Right lobe of liver (tissue), 4 donors: ENCODE measurements at regions not wholly inside any gene's neighbourhood (a gene's known extent, or its start where the extent isn't known, plus 50 kb on each side); places are given as distances from the start of the nearest gene placed in this dataset.

Experiments used
- POLR2A ChIP-seq: fragments of 450-650 bp; IDR thresholded peaks from one replicate; pipeline ENCODE4 v1.6.1; 2017; ENCODE audit warnings: antibody characterized with exemption, mild to moderate bottlenecking
- TF ChIP-seq, protein P1 (sequence below), 4 donors: fragments of 200-600 bp in 3 of 4; fragments of 450-650 bp in 1 of 4; IDR thresholded peaks; one replicate each; pipeline versions ENCODE4 v1.5.1 to v1.8.0; 2016 to 2022; ENCODE audit warnings: antibody characterized with exemption in 4 of 4, mild to moderate bottlenecking in 2 of 4
- donor health status: DM: no; HTN: no; CAD: no.
- donor health status: DM: no; HTN: no; CAD: no.
- donor health status: DM: no; HTN: yes; CAD: no.

DNA sequence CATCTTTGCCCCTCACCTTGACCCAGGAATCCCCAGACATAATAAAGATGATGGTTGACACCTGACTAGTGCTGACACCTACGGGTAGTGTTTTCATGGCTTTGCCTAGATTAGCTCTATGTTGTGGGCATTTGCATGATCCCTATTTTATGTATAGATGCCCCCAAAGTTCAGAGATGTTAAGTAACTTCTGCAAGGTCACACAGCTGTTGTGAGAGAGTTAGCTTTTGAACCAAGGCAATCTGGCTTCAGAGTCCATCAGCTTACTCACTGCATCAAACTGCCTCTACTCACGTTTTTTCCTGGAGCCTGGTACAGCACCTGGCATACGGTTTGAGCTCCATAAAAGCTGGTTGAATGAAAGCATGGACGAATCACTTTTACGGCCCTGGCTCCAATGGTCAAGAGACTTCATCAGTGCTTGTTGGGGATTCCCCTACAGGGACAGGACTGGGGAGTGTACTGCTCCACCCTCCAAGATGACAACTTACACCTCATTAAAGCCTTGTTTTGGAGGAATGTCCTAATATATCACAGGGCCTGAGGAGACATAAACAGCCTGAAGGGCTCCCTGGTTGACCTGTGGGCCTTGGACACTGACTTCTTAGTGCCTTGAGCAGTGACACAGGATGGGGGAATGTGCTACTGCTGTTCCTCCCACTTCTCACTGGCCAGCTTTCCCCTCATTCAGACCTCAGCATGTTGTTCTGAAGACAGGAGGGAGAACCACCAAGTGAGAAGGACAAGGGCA, 193.2 kb upstream of the ASIC2 start:
- TF ChIP-seq, protein P1, sequence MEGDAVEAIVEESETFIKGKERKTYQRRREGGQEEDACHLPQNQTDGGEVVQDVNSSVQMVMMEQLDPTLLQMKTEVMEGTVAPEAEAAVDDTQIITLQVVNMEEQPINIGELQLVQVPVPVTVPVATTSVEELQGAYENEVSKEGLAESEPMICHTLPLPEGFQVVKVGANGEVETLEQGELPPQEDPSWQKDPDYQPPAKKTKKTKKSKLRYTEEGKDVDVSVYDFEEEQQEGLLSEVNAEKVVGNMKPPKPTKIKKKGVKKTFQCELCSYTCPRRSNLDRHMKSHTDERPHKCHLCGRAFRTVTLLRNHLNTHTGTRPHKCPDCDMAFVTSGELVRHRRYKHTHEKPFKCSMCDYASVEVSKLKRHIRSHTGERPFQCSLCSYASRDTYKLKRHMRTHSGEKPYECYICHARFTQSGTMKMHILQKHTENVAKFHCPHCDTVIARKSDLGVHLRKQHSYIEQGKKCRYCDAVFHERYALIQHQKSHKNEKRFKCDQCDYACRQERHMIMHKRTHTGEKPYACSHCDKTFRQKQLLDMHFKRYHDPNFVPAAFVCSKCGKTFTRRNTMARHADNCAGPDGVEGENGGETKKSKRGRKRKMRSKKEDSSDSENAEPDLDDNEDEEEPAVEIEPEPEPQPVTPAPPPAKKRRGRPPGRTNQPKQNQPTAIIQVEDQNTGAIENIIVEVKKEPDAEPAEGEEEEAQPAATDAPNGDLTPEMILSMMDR (IDR thresholded peaks at IDR 0.05), result no peak
- TF ChIP-seq POLR2A, result no peak
